Stimulated activated CD8-positive, alpha-beta memory T cell treated with anti-CD3 and anti-CD28 coated beads, Interleukin-2, amount 100 ng/mL, for 48 hours (primary cell): ENCODE measurements at regions not wholly inside any gene's neighbourhood (a gene's known extent, or its start where the extent isn't known, plus 50 kb on each side); places are given as distances from the start of the nearest gene placed in this dataset.
"Not testable (repeated sequence)": the region's sequence is repeated elsewhere in the genome, so short reads cannot be mapped to it uniquely, and the experiment has no call there.

Experiments
- DNase-seq, 2 donors: peaks; one replicate each; pipeline ENCODE4 v3.0.0-alpha.2; 2020; ENCODE audit warnings: low read depth in 2 of 2

- DNase-seq: no peak
Observed at GRCh38 chr21:17738176-17738953, 80.8 kb downstream of the C21orf91 start.

GRCh38 chr21:17736072-17736471 lies 83.1 kb downstream of the C21orf91 start:
- DNase-seq: no peak

- no peak for DNase-seq
Observed at GRCh38 chr21:17733209-17733608, 85.9 kb downstream of the C21orf91 start.

- no peak for DNase-seq
Observed at GRCh38 chr21:17732306-17732705, 86.8 kb downstream of the C21orf91 start.

GRCh38 chr21:17731554-17731953 lies 87.6 kb downstream of the C21orf91 start:
- no peak for DNase-seq

GRCh38 chr21:17730782-17731181 lies 88.4 kb downstream of the C21orf91 start:
- DNase-seq: no peak

GRCh38 chr21:17729455-17729854 lies 89.7 kb downstream of the C21orf91 start:
- DNase-seq: no peak

- no peak for DNase-seq
Observed at GRCh38 chr21:17727361-17727760, 91.8 kb downstream of the C21orf91 start.

GRCh38 chr21:17726047-17726829 lies 92.9 kb downstream of the C21orf91 start:
- DNase-seq: no peak

GRCh38 chr21:17725339-17725738 lies 93.8 kb downstream of the C21orf91 start:
- DNase-seq: no peak

GRCh38 chr21:17712887-17713286 lies 100.2 kb upstream of the BTG3 start:
- DNase-seq: no peak

- DNase-seq: no peak
Observed at GRCh38 chr21:17711896-17712295, 99.2 kb upstream of the BTG3 start.

GRCh38 chr21:17709266-17709611 lies 96.5 kb upstream of the BTG3 start:
- DNase-seq: no peak

- DNase-seq: no peak
Observed at GRCh38 chr21:17708522-17709265, 96.0 kb upstream of the BTG3 start.

- no peak for DNase-seq
Observed at GRCh38 chr21:17699524-17700189, 87.0 kb upstream of the BTG3 start.

GRCh38 chr21:17697473-17697872 lies 84.8 kb upstream of the BTG3 start:
- no peak for DNase-seq

- DNase-seq: not testable (repeated sequence)
Observed at GRCh38 chr21:17694416-17694815, 81.7 kb upstream of the BTG3 start.

GRCh38 chr21:17693801-17694200 lies 81.1 kb upstream of the BTG3 start:
- no peak for DNase-seq

GRCh38 chr21:17690078-17690494 lies 77.4 kb upstream of the BTG3 start:
- DNase-seq: no peak

- peak; percentile 21 to 38 for DNase-seq
Observed at GRCh38 chr21:17688912-17689874, 76.5 kb upstream of the BTG3 start.

GRCh38 chr21:17682924-17683323 lies 70.2 kb upstream of the BTG3 start:
- no peak for DNase-seq
